HG03460 (cell line): ENCODE measurements at regions not wholly inside any gene's neighbourhood (a gene's known extent, or its start where the extent isn't known, plus 50 kb on each side); places are given as distances from the start of the nearest gene placed in this dataset.

ENCODE experiments used
- ATAC-seq: cut with Tn5 transposase; IDR thresholded peaks from one replicate; pipeline ENCODE4 v1.9.1; 2021; ENCODE audit not compliant: unreplicated experiment

DNA sequence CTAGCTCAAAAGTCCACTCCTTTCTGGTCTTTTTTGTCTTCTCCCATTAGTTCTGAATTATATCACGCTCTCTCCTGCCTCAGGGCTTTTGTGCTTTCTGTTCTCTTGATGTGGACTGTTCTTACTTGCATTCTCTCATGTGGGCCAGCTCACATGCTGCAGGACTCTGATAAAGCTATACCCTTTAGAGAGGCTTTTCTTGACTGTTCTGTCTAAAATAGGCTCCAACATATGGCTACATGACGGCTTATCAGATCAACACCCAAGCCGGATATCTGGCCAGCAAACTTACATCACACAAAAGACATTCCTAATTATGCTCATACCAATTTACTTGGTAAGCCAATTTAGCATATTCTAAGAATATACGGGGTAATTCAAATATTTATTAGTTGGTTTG lies 1494.5 kb downstream of the TECRL start:
- ATAC-seq = no peak

DNA sequence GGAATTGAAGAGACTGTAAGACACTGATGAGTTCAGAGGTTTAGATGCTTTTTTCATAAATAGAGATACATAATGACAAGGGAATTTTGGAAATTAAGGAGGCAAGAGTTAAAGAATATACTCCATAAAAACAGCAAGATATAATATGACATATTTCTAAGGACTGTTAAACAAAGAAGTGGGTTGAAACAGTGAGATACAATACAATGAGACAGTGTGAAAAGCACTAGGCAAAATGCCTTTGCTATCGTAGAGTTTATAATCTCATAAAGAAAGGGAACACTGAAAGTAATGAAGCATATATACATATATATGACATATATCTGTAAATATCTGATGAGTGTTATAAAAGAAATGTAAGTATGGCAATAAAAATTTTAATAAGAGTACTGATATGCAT lies 1496.2 kb downstream of the TECRL start:
- ATAC-seq = no peak

DNA sequence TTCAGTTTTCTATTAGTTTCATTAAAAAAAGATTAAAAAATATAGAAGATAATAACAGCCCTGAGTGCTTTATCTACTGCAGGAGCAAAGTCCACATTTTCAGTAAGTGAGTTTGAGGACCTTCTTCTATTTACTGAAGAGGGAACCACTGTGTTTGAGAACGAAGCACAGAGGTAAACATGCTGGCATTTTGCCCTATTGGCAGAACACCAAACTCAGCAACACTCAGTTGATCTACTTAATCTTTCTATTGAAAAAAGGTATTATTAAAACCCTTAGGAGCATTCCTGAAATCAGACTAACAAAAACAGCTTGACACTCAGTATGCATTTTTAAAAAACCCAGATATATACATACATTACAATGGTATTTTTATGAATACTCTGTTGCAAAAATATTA lies 1496.7 kb downstream of the TECRL start:
- ATAC-seq = no peak

DNA sequence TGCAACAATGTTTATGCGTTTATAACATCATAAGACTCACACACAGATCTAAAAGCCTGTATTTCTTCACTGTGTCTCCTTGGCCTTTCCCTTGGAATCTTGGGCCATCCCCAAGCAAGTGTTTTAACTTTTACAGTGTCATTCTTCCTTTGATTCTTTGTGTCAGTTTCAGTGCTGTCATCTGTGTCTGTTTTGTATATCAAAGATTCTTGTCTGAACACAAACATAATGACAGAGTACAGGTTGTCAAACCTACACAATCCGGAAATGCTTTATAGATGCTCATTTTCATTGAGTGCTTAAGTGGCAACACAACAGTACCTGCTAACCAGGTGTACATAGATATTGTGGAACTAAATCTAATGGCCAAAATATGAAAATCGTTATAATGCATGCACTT lies 1500.0 kb downstream of the TECRL start:
- ATAC-seq = no peak

DNA sequence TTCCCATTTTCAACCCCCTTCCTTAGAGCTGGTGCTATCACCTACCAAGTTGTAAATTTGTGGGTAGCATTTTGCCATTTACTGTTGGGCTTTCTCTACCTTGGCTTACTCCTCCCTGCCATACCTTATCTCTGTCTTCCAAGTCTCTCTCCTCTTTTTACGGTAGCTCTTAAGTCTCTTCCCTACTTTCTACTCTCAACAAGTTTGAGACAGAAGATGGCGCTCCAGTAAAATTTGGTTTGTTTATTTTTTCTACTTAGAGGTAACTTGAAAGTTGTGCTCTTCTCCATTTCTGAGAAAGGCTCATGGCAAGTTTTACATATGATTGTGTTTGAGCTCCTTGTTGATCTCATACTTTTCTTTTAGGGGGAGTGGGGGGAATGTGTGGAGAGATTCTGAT lies 1508.1 kb downstream of the TECRL start:
- ATAC-seq = no peak

DNA sequence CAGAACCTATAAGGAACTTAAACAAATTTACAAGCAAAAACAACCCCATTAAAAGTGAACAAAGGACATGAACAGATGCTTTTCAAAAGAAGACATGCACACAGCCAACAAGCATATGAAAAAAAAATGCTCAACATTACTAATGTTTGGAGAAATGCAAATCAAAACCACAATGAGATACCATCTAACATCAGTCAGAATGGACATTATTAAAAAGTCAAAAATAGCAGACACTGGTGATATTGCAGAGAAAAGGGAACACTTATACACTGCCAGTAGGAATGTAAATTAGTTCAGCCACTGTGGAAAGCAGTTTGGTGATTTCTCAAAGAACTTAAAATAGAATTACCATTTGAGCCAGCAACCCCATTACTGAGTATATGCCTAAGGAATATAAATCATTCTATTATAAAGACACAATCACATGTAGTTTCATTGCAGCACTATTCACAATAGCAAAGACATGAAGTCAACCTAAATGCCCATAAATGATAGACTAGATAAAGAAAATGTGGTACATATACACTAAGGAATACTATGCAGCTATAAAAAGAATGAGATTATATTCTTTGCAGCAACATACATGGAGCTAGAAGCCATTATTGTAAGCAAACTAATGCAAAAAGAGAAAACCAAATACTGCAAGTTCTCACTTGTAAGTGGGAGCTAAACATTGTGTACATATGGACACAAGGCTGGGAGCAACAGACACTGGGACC lies 1509.4 kb downstream of the TECRL start:
- no peak for ATAC-seq

DNA sequence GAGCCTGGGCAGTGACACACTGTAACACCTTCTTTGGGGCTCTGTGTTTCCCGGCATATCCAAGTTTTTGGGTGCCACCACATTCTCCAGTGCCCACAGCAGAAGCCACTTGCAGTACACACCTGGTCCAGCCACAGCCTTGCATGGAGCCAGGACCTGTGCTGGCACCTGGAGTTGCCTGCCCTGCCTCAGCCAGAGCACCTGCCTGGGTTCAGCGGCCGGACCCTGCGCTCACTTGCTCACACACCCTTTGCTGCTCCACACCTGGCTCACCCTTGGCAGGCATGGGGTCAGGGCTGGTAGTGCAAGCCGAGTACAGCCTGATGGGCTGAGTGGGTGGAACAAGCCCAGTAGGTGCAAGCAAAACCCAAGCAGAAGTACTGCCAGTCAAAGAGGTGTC lies 1511.1 kb downstream of the TECRL start:
- ATAC-seq = no peak

DNA sequence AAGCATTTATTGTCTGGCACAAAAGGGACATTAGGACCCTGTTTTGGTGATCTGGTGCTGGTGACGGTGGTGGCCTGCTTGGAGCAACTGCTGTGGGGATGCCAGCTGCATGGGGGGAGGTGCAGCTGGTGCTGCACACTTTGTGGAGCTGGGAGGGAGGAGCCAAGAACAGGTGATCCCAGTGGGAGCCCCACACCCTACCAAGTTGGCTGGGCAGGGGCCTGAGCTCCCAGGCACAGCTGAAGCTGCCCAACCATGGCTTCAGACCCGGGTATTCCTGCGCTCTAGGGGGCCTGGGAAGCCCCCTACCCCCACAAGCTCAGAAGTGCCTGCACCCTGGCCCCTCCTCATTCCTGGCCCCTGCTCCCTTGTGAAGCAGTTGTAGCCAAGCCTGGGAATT lies 1512.5 kb downstream of the TECRL start:
- no peak for ATAC-seq

DNA sequence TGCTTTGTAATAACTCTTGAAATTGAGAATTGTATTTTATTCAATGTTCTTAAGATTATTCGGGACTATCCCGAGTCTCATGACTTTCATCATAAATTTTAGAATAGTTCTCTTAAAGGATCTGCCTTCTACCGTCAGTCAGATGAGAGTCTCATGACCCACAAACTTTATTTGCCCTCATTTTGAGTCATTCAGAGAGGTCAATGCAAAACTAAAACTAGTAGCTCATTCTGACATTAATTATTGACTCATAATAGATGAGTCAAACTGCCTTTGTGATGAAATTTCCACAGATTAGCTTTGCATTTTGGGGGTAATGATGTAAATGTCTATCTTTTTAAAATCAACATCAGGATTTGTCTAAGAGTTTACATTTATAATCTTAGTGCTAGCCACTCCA lies 1527.3 kb downstream of the TECRL start:
- ATAC-seq = no peak

DNA sequence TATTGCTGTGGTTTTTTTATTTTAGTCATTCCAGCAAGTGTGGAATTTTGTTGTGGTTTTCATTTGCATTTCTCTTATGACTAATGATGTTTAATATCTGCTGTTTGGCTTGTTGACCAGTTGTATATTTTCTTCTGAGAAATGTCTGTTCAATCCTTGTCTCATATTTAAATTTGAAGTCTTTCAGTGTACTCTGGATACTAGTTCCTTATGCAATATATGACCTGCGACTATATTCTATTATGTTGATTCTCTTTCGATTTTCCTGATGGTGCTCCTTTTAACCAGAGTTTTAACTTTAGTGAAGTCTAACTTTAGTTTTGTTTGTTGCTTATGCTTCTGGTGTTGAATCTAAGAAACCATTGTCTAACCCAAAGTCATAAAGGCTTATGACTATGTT lies 1528.0 kb downstream of the TECRL start:
- no peak for ATAC-seq

DNA sequence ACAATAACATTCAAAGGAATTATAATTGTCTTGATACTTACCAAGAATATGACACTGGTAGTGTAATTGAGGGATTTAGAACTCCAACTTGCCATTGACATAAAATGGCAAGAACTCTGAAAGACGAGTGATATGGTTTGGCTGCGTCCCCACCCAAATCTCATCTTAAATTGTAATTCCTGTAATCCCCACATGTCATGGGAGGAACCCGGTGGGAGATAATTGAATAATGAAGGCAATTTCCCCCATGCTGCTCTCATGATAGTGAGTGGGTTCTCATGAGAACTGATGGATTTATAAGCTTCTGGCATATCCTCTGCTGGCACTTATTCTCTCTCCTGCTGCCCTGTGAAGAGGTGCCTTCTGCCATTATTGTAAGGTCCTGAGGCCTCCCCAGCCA lies 1536.4 kb downstream of the TECRL start:
- no peak for ATAC-seq

DNA sequence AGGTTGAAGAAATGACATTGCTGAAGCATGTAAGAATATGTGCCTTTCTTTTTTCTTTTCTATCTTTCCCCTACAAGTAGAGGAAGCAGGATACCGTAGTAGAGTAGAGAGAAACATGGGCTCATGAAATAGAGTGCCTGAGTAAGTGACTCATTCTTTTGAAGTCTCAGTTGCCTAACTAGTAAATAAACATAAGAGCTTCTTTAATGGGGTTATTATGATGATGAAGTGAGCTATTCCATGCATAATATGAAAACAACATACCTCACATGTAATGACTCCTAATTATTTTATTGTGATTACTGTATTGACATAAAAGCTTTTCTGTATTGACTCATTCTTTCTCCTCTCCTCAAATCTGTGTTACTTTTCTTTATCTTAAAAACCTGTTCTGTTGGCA lies 1538.2 kb downstream of the TECRL start:
- no peak for ATAC-seq

DNA sequence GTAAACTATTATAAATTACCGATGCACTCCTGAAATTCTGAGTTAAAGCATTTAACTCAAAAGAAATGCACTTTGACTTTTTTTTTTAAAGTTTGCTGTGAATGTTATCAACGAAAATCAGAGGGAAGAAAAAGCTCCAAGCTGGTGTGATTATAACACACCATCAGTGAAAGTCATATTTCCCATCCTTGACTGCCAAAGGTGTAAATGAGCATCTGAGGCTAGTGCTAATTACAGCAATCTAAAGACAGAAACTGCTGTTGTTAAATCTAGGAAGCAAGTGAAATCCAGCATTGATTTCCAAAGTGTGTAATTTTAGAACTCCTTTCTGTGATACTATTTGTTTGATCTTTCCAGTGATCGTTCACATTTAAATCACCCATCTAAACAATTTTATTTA lies 1538.8 kb downstream of the TECRL start:
- no peak for ATAC-seq

DNA sequence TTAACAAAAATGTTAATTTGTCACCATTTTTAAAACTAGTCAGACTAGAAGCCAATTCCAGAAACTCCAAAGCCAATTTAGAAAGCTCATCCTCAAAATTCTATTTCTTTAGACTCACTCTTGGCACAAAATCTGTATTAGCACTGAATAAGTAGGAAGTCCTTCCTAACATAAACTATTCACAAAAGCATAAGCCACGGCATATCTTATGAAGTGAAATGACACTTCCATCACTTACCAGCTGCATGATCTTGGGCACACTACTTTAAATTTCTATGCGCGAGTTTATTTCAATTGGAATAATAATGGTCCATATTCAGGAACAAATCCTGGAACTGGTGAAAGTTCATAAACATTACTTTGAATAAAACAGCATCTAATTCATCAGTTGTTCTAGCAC lies 1544.0 kb downstream of the TECRL start:
- no peak for ATAC-seq

DNA sequence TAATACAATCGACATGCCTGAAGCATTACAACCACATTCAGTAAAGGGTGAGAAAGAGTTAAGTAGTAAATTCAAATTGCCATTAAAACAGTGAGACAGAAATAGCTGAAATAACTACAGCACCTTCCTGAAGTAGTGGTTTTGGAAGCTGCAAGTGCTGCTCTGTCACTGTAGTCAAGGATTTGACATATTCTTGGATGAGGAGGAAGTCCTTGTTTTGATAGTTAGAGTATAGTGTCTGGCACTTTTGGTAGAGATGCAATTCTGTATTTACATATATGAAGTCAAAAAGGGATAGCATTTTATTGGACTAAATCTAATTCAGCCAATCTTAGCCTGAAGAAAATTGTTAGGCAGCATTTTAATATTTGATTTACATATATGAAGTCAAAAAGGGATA lies 1559.6 kb downstream of the TECRL start:
- ATAC-seq = no peak

DNA sequence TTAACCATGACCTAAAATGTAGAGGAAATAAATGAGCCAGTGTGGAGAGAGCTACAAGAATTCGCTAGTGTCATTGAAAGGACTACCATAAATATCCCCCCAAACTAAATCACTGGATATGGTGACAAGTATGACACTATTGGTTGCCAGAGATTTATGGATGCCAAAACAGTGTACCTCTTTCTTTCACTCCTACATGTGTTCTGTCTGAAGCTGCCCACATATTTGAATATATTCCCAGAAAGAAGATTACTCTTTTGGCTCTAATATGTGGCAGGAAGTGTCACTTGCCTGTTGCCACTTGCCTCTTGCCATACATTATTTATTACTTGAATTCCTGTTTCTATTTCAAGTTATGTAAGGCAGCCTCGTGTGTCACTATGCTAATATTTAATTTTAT lies 1573.6 kb downstream of the TECRL start:
- ATAC-seq = no peak

DNA sequence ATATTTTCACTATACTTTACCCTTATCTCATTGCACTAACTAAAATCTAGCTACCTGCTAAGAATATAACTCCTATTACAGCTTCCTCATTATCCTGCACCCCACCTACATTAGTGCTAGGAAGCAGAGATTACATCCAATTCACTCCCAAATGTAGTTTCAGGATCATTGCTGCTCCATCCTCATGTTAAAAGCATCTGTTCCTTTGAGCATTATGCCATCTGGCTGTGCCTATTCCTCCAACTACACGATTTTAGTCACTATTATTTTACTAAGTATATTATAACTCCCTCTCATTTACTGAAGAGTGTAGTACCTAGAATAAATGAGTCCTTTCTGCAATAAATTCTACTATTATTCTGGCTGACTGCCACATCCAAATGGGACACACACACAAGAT lies 1586.9 kb downstream of the TECRL start:
- no peak for ATAC-seq

DNA sequence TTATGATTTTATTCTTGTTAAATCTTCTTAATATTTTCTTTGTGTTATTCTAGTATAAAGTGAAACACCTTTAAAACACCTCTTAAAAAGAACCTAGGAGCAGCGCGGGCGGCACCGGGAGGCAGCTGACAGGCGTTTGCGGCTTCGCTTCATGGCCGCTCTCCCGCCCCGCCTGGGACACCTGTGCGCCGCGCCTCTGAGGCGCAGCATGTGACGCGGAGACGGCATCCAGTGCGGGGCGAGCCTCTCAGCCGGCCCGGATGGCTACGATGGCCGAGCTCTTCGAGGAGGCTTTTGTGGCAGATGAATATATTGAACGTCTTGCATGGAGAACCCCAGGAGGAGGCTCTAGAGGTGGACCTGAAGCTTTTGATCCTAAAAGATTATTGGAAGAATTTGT lies 1592.7 kb downstream of the TECRL start:
- no peak for ATAC-seq

DNA sequence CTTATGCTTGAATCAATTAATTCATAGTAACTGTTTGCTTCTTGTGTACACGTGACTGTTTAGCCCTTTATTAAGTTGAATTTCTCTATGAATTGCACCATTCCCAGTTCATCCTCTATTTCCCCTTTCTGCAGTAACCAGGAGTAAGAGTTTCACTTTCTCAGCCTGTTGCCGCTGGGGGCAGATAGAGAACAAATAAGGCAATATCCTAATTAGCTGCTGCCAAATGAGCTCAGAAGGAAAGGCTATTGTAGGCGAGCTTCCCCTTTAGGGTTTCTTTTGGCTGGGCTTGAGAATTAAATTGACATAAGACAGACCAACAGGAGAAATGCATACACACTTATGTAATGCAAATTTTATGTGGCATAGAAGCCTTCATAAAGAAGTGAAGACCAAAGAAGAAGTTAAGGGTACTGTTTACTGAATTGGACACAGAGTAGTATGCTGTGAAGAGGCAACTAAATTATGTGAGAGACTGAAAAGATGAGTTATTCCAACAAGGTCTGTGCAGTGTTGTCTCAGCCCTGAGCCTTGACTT lies 1594.7 kb downstream of the TECRL start:
- ATAC-seq = no peak

DNA sequence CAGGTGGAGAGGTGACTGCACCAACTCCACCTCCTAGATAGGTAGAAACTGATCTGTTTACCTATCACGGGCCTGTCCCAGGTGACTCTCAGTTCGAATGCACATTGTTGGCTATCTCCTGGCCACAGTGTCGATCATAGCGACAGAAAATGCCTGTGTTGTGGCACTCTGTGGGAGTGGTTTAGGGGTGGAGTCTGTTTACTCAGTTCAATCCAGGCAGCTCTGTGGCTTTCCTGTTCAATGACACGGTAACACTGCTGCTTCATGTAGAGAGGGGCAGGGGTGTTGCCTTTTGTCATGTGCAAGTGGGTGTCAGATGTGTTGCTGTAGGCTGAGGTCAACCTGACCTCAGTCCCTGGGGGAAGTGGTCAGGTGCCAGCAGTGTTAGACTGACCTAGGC lies 1602.4 kb downstream of the TECRL start:
- ATAC-seq = no peak

DNA sequence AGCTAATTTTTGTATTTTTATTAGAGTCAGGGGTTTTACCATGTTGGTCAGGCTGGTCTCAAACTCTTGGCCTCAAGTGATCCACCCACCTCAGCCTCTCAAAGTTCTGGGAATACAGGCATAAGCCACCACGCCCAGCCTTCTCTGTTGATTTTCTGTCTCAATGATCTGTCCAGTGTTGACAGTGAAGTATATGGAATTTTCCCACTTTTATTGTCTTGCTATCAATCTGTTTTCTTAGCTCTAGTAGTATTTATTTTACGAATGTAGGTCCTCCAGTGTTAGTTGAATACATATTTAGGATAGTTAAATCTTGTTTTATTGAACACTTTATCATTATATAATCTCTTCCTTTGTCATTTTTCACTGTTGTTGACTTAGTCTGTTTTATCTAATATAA lies 1603.9 kb downstream of the ADGRL3 start:
- no peak for ATAC-seq

DNA sequence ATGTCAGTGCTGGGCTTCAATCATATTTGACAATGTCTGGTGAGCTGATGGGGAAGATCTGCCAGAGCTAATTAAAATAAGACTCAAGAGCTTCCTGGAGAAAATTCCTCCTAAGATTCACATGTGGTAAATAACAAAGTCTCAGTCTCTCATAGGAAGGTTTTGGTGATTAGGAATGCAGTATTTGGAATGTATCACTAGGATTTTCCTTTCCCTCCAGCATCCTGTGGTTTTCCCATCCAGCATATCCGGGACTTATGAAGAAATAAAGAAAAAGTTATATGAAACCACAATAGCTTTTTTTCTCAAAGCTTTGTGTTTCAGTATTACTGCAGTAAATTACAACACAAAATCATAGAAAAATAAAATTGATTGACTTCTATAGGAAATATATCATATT lies 1597.1 kb downstream of the ADGRL3 start:
- no peak for ATAC-seq

DNA sequence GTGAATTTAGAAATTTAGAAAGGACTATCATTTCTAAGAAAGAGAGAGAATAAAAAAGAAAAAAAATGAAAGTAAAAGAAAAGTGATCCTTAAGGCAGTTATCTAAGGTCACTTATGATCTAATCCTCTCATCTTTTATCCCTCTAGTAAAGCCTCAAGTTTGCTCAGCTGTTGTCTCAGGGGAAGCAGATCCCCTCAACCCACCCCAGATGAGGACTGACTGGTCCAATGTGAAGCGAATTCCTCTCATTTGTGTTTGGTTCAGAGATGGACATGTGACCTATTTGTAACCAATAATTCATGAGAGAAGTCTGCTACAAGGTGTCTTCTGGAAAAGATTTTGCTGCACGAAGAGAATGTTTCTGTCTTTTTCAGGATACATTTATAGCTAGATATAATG lies 1591.3 kb downstream of the ADGRL3 start:
- no peak for ATAC-seq
